Ishikawa (cell line): ENCODE measurements at regions not wholly inside any gene's neighbourhood (a gene's known extent, or its start where the extent isn't known, plus 50 kb on each side); places are given as distances from the start of the nearest gene placed in this dataset.

ENCODE experiments used
- EGR1 ChIP-seq: IDR thresholded peaks from 2 replicates; pipeline ENCODE4 v1.6.1; 2012
- RAD21 ChIP-seq: IDR thresholded peaks from 2 replicates; pipeline ENCODE4 v1.6.1; 2012; ENCODE audit warnings: low read depth
- TAF1 ChIP-seq: IDR thresholded peaks from 2 replicates; pipeline ENCODE4 v1.6.1; 2012; ENCODE audit warnings: low read depth, mild to moderate bottlenecking
- TCF12 ChIP-seq: IDR thresholded peaks from 2 replicates; pipeline ENCODE4 v1.6.1; 2012; ENCODE audit warnings: low read depth
- YY1 ChIP-seq: IDR thresholded peaks from 2 replicates; pipeline ENCODE4 v1.6.1; 2012; ENCODE audit warnings: low read depth
- TF ChIP-seq, protein P1 (sequence below): IDR thresholded peaks from 2 replicates; pipeline ENCODE4 v1.6.1; 2012
- TF ChIP-seq, protein P2 (sequence below): IDR thresholded peaks from 2 replicates; pipeline ENCODE4 v1.6.1; 2012; ENCODE audit warnings: low read depth, mild to moderate bottlenecking

DNA sequence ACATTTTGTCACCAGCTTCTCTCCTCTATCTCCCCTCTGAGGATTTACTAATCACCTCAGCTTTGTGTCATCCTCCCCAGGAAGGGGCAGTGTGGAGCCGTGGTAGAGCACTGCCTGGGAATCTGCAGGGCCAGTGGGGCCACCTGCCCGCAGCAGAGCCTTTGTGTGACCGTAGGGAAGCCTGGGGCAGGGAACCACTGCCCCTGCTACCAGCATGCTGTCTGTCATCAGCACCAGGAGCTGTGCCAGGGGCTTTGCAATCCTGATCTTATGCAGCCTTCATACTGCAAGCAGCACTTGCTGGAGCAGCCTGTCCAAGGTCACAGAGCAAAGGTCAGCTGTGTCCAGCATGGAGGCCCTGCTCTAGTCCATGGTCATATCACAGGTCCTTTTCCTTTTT lies 170.2 kb upstream of the IL12A start:
- no peak for TF ChIP-seq YY1
- TF ChIP-seq, protein P1, sequence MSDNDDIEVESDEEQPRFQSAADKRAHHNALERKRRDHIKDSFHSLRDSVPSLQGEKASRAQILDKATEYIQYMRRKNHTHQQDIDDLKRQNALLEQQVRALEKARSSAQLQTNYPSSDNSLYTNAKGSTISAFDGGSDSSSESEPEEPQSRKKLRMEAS: no peak
- TF ChIP-seq, protein P2, sequence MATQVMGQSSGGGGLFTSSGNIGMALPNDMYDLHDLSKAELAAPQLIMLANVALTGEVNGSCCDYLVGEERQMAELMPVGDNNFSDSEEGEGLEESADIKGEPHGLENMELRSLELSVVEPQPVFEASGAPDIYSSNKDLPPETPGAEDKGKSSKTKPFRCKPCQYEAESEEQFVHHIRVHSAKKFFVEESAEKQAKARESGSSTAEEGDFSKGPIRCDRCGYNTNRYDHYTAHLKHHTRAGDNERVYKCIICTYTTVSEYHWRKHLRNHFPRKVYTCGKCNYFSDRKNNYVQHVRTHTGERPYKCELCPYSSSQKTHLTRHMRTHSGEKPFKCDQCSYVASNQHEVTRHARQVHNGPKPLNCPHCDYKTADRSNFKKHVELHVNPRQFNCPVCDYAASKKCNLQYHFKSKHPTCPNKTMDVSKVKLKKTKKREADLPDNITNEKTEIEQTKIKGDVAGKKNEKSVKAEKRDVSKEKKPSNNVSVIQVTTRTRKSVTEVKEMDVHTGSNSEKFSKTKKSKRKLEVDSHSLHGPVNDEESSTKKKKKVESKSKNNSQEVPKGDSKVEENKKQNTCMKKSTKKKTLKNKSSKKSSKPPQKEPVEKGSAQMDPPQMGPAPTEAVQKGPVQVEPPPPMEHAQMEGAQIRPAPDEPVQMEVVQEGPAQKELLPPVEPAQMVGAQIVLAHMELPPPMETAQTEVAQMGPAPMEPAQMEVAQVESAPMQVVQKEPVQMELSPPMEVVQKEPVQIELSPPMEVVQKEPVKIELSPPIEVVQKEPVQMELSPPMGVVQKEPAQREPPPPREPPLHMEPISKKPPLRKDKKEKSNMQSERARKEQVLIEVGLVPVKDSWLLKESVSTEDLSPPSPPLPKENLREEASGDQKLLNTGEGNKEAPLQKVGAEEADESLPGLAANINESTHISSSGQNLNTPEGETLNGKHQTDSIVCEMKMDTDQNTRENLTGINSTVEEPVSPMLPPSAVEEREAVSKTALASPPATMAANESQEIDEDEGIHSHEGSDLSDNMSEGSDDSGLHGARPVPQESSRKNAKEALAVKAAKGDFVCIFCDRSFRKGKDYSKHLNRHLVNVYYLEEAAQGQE: no peak
- TF ChIP-seq TAF1: no peak
- peak; percentile 5; the same call in 1 of the 2 replicates for TF ChIP-seq RAD21
- no peak for TF ChIP-seq EGR1
- no peak for TF ChIP-seq TCF12
